ENCODE measurements at regions not wholly inside any gene's neighbourhood (a gene's known extent, or its start where the extent isn't known, plus 50 kb on each side); places are given as distances from the start of the nearest gene placed in this dataset.
"Not testable (repeated sequence)": the region's sequence is repeated elsewhere in the genome, so short reads cannot be mapped to it uniquely, and the experiment has no call there.

- Histone ChIP-seq H2AFZ (ENCODE audit: low read depth, low read length, severe bottlenecking) (no peak overlapping the region), H3K36me3 (ENCODE audit: low read length) (no peaks in the 10 kb centered on the region)
Observed at GRCh38 chr13:69617587-69617986, 490.0 kb upstream of the ATXN8OS start.

GRCh38 chr13:69616396-69616795 is 491.2 kb upstream of the ATXN8OS start:
- Histone ChIP-seq H3K9me3 (ENCODE audit: insufficient read depth, low read length) (no peaks in the 10 kb centered on the region), H3K36me3 (ENCODE audit: low read length) (no peaks in the 10 kb centered on the region), H3K4me3 (ENCODE audit: insufficient read depth, low read length, poor library complexity, severe bottlenecking) (no peak overlapping the region), H3K4me2 (ENCODE audit: low read depth, low read length, poor library complexity, severe bottlenecking) (no peak overlapping the region), H4K20me1 (ENCODE audit: low read depth, low read length) (no peaks in the 10 kb centered on the region), H3K27me3 (ENCODE audit: low read length) (no peaks in the 10 kb centered on the region), H3K79me2 (ENCODE audit: insufficient read depth, low read length) (no peaks in the 10 kb centered on the region), H3K9ac (ENCODE audit: low read length) (no peak overlapping the region), H3K9me2 (replicated peaks; ENCODE audit: insufficient read depth, low read length) (no peaks in the 10 kb centered on the region), H3K27ac (ENCODE audit: low read depth, low read length) (no peak overlapping the region), H2AFZ (ENCODE audit: low read depth, low read length, severe bottlenecking) (peak overlapping the region; percentile 75), H3F3A (ENCODE audit: insufficient read depth) (no peaks in the 10 kb centered on the region)
- TF ChIP-seq, protein P1, sequence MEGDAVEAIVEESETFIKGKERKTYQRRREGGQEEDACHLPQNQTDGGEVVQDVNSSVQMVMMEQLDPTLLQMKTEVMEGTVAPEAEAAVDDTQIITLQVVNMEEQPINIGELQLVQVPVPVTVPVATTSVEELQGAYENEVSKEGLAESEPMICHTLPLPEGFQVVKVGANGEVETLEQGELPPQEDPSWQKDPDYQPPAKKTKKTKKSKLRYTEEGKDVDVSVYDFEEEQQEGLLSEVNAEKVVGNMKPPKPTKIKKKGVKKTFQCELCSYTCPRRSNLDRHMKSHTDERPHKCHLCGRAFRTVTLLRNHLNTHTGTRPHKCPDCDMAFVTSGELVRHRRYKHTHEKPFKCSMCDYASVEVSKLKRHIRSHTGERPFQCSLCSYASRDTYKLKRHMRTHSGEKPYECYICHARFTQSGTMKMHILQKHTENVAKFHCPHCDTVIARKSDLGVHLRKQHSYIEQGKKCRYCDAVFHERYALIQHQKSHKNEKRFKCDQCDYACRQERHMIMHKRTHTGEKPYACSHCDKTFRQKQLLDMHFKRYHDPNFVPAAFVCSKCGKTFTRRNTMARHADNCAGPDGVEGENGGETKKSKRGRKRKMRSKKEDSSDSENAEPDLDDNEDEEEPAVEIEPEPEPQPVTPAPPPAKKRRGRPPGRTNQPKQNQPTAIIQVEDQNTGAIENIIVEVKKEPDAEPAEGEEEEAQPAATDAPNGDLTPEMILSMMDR (IDR thresholded peaks at IDR 0.05; ENCODE audit: insufficient read depth, low read length, poor library complexity, severe bottlenecking): no peak
- no peak for TF ChIP-seq EZH2phosphoT487 (conservative IDR thresholded peaks at IDR 0.05; ENCODE audit: low read length)

More at GRCh38 chr13:69617587-69617986, 490.0 kb upstream of the ATXN8OS start:
- Histone ChIP-seq H4K20me1 (ENCODE audit: low read depth, low read length) (no peaks in the 10 kb centered on the region), H3K9me3 (ENCODE audit: insufficient read depth, low read length) (no peaks in the 10 kb centered on the region), H3K27me3 (ENCODE audit: low read length) (no peaks in the 10 kb centered on the region), H3K9me2 (replicated peaks; ENCODE audit: insufficient read depth, low read length) (no peaks in the 10 kb centered on the region), H3K79me2 (ENCODE audit: insufficient read depth, low read length) (no peaks in the 10 kb centered on the region), H3K9ac (ENCODE audit: low read length) (no peak overlapping the region), H3K27ac (ENCODE audit: low read depth, low read length) (no peak overlapping the region), H3K4me3 (ENCODE audit: insufficient read depth, low read length, poor library complexity, severe bottlenecking) (no peak overlapping the region), H3K4me2 (ENCODE audit: low read depth, low read length, poor library complexity, severe bottlenecking) (no peak overlapping the region), H3F3A (ENCODE audit: insufficient read depth) (no peaks in the 10 kb centered on the region)
- TF ChIP-seq, protein P1 (IDR thresholded peaks at IDR 0.05; ENCODE audit: insufficient read depth, low read length, poor library complexity, severe bottlenecking): no peak
- TF ChIP-seq EZH2phosphoT487 (conservative IDR thresholded peaks at IDR 0.05; ENCODE audit: low read length): no peak

DNA sequence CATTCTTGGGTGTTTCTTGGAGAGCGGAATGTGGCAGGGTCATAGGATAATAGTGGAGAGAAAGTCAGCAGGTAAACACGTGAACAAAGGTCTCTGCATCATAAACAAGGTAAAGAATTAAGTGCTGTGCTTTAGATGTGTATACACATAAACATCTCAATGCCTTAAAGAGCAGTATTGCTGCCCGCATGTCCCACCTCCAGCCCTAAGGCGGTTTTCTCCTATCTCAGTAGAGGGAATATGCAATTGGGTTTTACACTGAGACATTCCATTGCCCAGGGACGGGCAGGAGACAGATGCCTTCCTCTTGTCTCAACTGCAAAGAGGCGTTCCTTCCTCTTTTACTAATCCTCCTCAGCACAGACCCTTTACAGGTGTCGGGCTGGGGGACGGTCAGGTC is 492.6 kb upstream of the ATXN8OS start:
- not testable (repeated sequence) for H3K4me2 ChIP-seq (ENCODE audit: low read depth, low read length, poor library complexity, severe bottlenecking); H3K79me2 ChIP-seq (ENCODE audit: insufficient read depth, low read length); H3K9me3 ChIP-seq (ENCODE audit: insufficient read depth, low read length); H4K20me1 ChIP-seq (ENCODE audit: low read depth, low read length); H3K9ac ChIP-seq (ENCODE audit: low read length); H3K27ac ChIP-seq (ENCODE audit: low read depth, low read length); H3K4me3 ChIP-seq (ENCODE audit: insufficient read depth, low read length, poor library complexity, severe bottlenecking); H2AFZ ChIP-seq (ENCODE audit: low read depth, low read length, severe bottlenecking); H3K27me3 ChIP-seq (ENCODE audit: low read length); H3F3A ChIP-seq (ENCODE audit: insufficient read depth); H3K36me3 ChIP-seq (ENCODE audit: low read length); H3K9me2 ChIP-seq (replicated peaks; ENCODE audit: insufficient read depth, low read length)

- Histone ChIP-seq H3K79me2 (ENCODE audit: insufficient read depth, low read length) (no peaks in the 10 kb centered on the region), H3K4me2 (ENCODE audit: low read depth, low read length, poor library complexity, severe bottlenecking) (no peak overlapping the region), H3K36me3 (ENCODE audit: low read length) (no peaks in the 10 kb centered on the region), H3K4me3 (ENCODE audit: insufficient read depth, low read length, poor library complexity, severe bottlenecking) (no peak overlapping the region), H3K9me2 (replicated peaks; ENCODE audit: insufficient read depth, low read length) (no peaks in the 10 kb centered on the region), H3F3A (ENCODE audit: insufficient read depth) (no peaks in the 10 kb centered on the region), H3K9ac (ENCODE audit: low read length) (no peak overlapping the region), H2AFZ (ENCODE audit: low read depth, low read length, severe bottlenecking) (no peak overlapping the region), H4K20me1 (ENCODE audit: low read depth, low read length) (no peaks in the 10 kb centered on the region), H3K9me3 (ENCODE audit: insufficient read depth, low read length) (no peaks in the 10 kb centered on the region), H3K27me3 (ENCODE audit: low read length) (no peaks in the 10 kb centered on the region), H3K27ac (ENCODE audit: low read depth, low read length) (no peak overlapping the region)
- TF ChIP-seq, protein P1 (IDR thresholded peaks at IDR 0.05; ENCODE audit: insufficient read depth, low read length, poor library complexity, severe bottlenecking): no peak
- no peak for TF ChIP-seq EZH2phosphoT487 (conservative IDR thresholded peaks at IDR 0.05; ENCODE audit: low read length)
Observed at GRCh38 chr13:69604698-69605097, 502.9 kb upstream of the ATXN8OS start.
